Naive thymus-derived CD4-positive, alpha-beta T cell (primary cell): ENCODE measurements at regions not wholly inside any gene's neighbourhood (a gene's known extent, or its start where the extent isn't known, plus 50 kb on each side); places are given as distances from the start of the nearest gene placed in this dataset.

Experiments
- ATAC-seq: fragments of 150-1000 bp; cut with Tn5 transposase; 2 replicates; pipeline ENCODE4 v1.10.0; 2021; ENCODE audit warnings: mild to moderate bottlenecking, moderate library complexity
- CTCF ChIA-PET: fragments of 350-600 bp; sonication (Branson Sonifier 250); formaldehyde crosslinking; loops from one replicate; lab custom pipeline; 2021; ENCODE audit warnings: antibody characterized with exemption; lab: Charles Lee
- POLR2A ChIA-PET: fragments of 350-600 bp; sonication (Branson Sonifier 250); formaldehyde crosslinking; loops from one replicate; lab custom pipeline; 2021; ENCODE audit warnings: antibody characterized with exemption, inconsistent platforms; lab: Charles Lee
- DNase-seq, 9 donors: peaks; one replicate each; pipeline versions ENCODE4 v3.0.0 to v3.0.0-alpha.2; 2020 to 2022; ENCODE audit warnings: mixed read lengths in 1 of 9
- H3K27ac ChIP-seq: one replicate; pipeline ENCODE4 v1.7.0; 2013; ENCODE audit warnings: mild to moderate bottlenecking, low read depth, low read length, moderate library complexity
- H3K27me3 ChIP-seq, 2 donors: one replicate each; pipeline ENCODE4 v1.7.0; 2013; ENCODE audit warnings: low read length in 2 of 2, mild to moderate bottlenecking in 2 of 2, moderate library complexity in 2 of 2; ENCODE audit not compliant: control insufficient read depth in 2 of 2, insufficient read depth in 2 of 2
- H3K36me3 ChIP-seq, 3 experiments: 1 replicate in 2 of 3; 2 replicates in 1 of 3; pipeline ENCODE4 v1.7.0; 2013; ENCODE audit warnings: low read length in 3 of 3, mild to moderate bottlenecking in 3 of 3, moderate library complexity in 1 of 3; ENCODE audit not compliant: insufficient read depth in 3 of 3, control insufficient read depth in 2 of 3
- H3K4me1 ChIP-seq, 2 donors: one replicate each; pipeline ENCODE4 v1.7.0; 2013; ENCODE audit warnings: low read length in 2 of 2, mild to moderate bottlenecking in 2 of 2, moderate library complexity in 1 of 2; ENCODE audit not compliant: control insufficient read depth in 2 of 2, insufficient read depth in 2 of 2
- H3K4me3 ChIP-seq: 2 replicates; pipeline ENCODE4 v1.7.0; 2013; ENCODE audit warnings: mild to moderate bottlenecking, low read length
- H3K9me3 ChIP-seq, 3 experiments: 1 replicate in 2 of 3; 2 replicates in 1 of 3; pipeline ENCODE4 v1.7.0; 2013; ENCODE audit warnings: low read length in 3 of 3; ENCODE audit not compliant: control insufficient read depth in 2 of 3
- H3K27ac Mint-ChIP-seq, 9 donors: one replicate each; pipeline ENCODE4 v1.8.0; 2020 to 2022; ENCODE audit warnings: mixed read lengths in 9 of 9, mild to moderate bottlenecking in 8 of 9, moderate library complexity in 5 of 9, inconsistent platforms in 2 of 9
- H3K27me3 Mint-ChIP-seq, 5 donors: one replicate each; pipeline ENCODE4 v1.8.0; 2021 to 2022; ENCODE audit warnings: mixed read lengths in 5 of 5, mild to moderate bottlenecking in 1 of 5
- H3K36me3 Mint-ChIP-seq, 5 donors: one replicate each; pipeline ENCODE4 v1.8.0; 2020 to 2022; ENCODE audit warnings: mixed read lengths in 5 of 5, mild to moderate bottlenecking in 3 of 5, inconsistent platforms in 1 of 5
- H3K4me1 Mint-ChIP-seq, 7 donors: one replicate each; pipeline ENCODE4 v1.8.0; 2020 to 2022; ENCODE audit warnings: mixed read lengths in 7 of 7, mild to moderate bottlenecking in 3 of 7, inconsistent platforms in 1 of 7
- H3K4me3 Mint-ChIP-seq, 10 donors: one replicate each; pipeline ENCODE4 v1.8.0; 2020 to 2022; ENCODE audit warnings: mild to moderate bottlenecking in 10 of 10, mixed read lengths in 10 of 10, moderate library complexity in 6 of 10, inconsistent platforms in 2 of 10
- H3K9me3 Mint-ChIP-seq, 11 donors: one replicate each; pipeline ENCODE4 v1.8.0; 2020 to 2022; ENCODE audit warnings: mixed read lengths in 11 of 11, mild to moderate bottlenecking in 4 of 11, inconsistent platforms in 1 of 11, moderate library complexity in 1 of 11
- intact Hi-C, 2 donors: fragments of 100-400 bp; cut with micrococcal nuclease; formaldehyde crosslinking; loops; one replicate each; pipeline ENCODE4 v1.15.1; 2023

DNA sequence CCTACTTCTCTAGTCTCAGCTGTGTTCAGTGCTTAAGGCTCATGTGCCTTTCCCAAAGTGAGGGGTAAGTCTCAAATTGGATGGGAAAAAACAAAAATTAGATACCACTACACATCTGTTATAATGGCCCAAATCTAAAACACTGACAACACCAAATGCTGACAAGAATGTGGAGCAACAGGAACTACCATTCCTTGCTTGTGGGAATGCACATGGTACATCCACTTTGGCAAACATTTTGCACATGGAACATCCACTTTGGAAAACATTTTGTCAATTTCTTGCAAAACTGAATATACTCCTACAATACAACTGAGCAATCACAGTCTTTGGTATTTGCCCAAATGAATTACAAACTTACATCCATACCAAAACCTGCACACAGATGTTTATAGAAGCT lies 109.3 kb downstream of the TENT5A start:
- Mint-ChIP-seq H3K9me3 (peaks cover 0 to 10% (median 4%) of the 10 kb centered on the region in 11 donors), H3K4me3 (no peak overlapping the region), H3K4me1 (no peaks in the 10 kb centered on the region), H3K27ac (no peak overlapping the region), H3K36me3 (no peaks in the 10 kb centered on the region), H3K27me3 (peaks cover 0 to 7% (median 0%) of the 10 kb centered on the region in 5 donors)
- no peak overlapping the region for H3K27ac ChIP-seq
- intact Hi-C loops, result no loop called here
- H3K36me3 ChIP-seq, result no peaks in the 10 kb centered on the region
- ATAC-seq (no peak), DNase-seq (no peak)
- H3K4me3 ChIP-seq, result no peak overlapping the region
- POLR2A ChIA-PET, result no interaction called here
- no peaks in the 10 kb centered on the region for H3K4me1 ChIP-seq
- CTCF ChIA-PET, result no interaction called here
- no peaks in the 10 kb centered on the region for H3K9me3 ChIP-seq
- no peaks in the 10 kb centered on the region for H3K27me3 ChIP-seq

DNA sequence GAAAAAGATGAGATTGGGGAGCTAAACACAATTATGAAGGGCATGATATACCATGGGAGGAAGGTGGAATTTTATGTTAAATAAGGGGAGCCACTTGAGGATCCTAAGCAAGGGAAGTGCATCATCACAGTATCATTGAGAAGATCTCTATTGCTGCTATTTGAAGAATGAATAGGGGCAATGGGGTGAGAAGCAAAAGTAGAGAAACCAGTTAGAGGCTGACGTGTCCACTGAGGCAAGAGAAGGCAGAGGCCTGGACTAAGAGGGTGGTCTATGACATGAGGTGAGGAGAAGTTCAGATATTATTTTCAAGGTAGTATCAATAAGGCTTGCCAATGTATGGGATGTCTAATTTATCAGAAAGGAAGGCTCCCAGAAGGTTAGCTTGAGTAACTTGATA lies 111.6 kb downstream of the TENT5A start:
- DNase-seq (no peak), ATAC-seq (no peak)
- H3K36me3 Mint-ChIP-seq, result no peaks in the 10 kb centered on the region
- no peak overlapping the region for H3K27ac ChIP-seq
- ChIA-PET CTCF (no interaction called here), POLR2A (no interaction called here)
- H3K4me1 ChIP-seq, result no peaks in the 10 kb centered on the region
- no peak overlapping the region for H3K27ac Mint-ChIP-seq
- H3K4me1 Mint-ChIP-seq, result no peaks in the 10 kb centered on the region
- H3K36me3 ChIP-seq, result no peaks in the 10 kb centered on the region
- no peak overlapping the region for H3K4me3 Mint-ChIP-seq
- no peak overlapping the region for H3K4me3 ChIP-seq
- intact Hi-C loops, result no loop called here
- peaks cover 0 to 7% (median 0%) of the 10 kb centered on the region in 5 donors for H3K27me3 Mint-ChIP-seq
- H3K27me3 ChIP-seq, result no peaks in the 10 kb centered on the region
- H3K9me3 Mint-ChIP-seq, result peaks cover 0 to 10% (median 4%) of the 10 kb centered on the region in 11 donors
- H3K9me3 ChIP-seq, result no peaks in the 10 kb centered on the region

DNA sequence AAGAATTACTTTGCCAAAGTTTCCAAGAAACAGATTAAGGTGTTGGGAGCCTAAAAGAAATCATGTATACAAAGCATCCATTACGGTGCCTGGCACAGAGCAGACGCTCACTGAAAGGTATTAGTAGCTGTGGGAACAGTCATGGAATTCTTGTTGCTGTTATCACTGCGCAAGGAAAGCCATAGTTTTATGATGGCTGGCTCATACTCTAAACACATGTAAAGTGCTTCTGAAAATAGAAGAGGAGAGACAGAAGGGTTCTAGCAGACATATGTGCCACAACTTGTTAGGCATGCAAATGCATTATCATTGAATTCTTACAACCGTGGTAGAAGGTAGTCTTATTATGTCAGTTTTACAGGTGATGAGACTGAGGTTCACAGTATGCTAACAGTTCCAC lies 112.4 kb downstream of the TENT5A start:
- no peak overlapping the region for H3K27ac Mint-ChIP-seq
- H3K9me3 Mint-ChIP-seq, result peaks cover 0 to 11% (median 4%) of the 10 kb centered on the region in 11 donors
- H3K27me3 Mint-ChIP-seq, result peaks cover 0 to 7% (median 0%) of the 10 kb centered on the region in 5 donors
- H3K4me1 ChIP-seq, result no peaks in the 10 kb centered on the region
- H3K27ac ChIP-seq, result no peak overlapping the region
- H3K36me3 Mint-ChIP-seq, result no peaks in the 10 kb centered on the region
- ATAC-seq (no peak), DNase-seq (no peak)
- H3K4me3 Mint-ChIP-seq, result no peak overlapping the region
- POLR2A ChIA-PET, result no interaction called here
- H3K27me3 ChIP-seq, result no peaks in the 10 kb centered on the region
- H3K4me1 Mint-ChIP-seq, result no peaks in the 10 kb centered on the region
- no peaks in the 10 kb centered on the region for H3K9me3 ChIP-seq
- CTCF ChIA-PET, result no interaction called here
- intact Hi-C loops, result no loop called here
- H3K4me3 ChIP-seq, result no peak overlapping the region
- H3K36me3 ChIP-seq, result no peaks in the 10 kb centered on the region

DNA sequence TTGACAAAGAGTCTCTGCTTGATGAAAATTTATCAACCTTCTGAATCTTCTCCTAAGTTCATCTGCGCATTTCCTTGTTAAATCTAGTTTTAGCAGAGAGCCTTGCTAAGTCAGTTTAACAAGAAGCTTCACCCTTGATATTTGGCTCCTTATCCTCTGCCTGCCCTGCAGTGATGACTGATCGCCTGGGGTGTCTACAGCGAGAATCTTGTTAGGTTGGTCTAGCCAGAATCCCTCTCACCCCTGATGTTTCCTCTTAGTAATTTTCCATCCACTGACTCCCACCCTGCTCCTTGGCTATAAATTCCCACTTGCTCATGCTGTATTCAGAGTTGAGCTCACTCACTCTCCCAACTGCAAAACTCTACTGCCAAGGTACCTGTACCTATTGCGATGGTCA lies 114.1 kb downstream of the TENT5A start:
- POLR2A ChIA-PET, result no interaction called here
- Mint-ChIP-seq H3K9me3 (peaks cover 0 to 11% (median 4%) of the 10 kb centered on the region in 11 donors), H3K4me1 (no peaks in the 10 kb centered on the region), H3K27ac (no peak overlapping the region), H3K4me3 (no peak overlapping the region), H3K36me3 (no peaks in the 10 kb centered on the region), H3K27me3 (peaks cover 0 to 7% (median 0%) of the 10 kb centered on the region in 5 donors)
- Histone ChIP-seq H3K4me1 (no peaks in the 10 kb centered on the region), H3K9me3 (no peaks in the 10 kb centered on the region), H3K27me3 (no peaks in the 10 kb centered on the region), H3K4me3 (no peak overlapping the region), H3K27ac (no peak overlapping the region), H3K36me3 (no peaks in the 10 kb centered on the region)
- intact Hi-C loops, result no loop called here
- CTCF ChIA-PET, result no interaction called here
- ATAC-seq (no peak), DNase-seq (no peak)

DNA sequence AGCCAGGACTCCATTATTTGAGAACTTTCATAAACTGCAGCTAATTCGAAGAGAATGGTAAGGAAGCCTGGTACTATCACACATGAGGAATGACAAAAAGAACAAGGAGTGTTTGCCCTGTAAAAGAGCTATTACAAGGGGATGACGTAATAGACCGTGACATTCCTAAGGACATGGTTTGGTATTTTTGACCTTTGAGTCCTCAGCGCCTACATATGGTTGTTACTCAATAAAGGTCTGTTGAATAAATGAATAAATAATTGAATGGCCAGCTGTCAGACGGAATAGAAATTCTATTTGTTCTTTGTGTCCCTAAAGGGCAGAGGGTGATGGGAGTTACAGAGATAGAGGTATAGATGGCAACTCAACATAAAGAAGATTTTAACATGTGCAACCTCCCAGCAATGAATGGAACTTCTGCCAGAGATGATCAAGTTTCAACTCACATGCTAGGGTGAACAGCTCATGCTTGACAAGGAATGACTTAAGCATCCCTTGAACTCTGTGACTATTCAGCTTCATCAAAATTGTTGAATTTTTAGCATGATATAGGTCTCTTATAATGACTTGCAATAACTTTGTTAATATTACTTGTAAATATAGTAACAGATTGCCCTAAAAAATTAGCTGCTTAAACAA lies 115.4 kb downstream of the TENT5A start:
- no peaks in the 10 kb centered on the region for H3K27me3 ChIP-seq
- DNase-seq, result no peak
- no peak overlapping the region for H3K27ac ChIP-seq
- Mint-ChIP-seq H3K4me3 (no peak overlapping the region), H3K4me1 (no peaks in the 10 kb centered on the region), H3K36me3 (no peaks in the 10 kb centered on the region), H3K9me3 (peaks cover 0 to 18% (median 4%) of the 10 kb centered on the region in 11 donors), H3K27ac (no peak overlapping the region), H3K27me3 (peaks cover 0 to 7% (median 0%) of the 10 kb centered on the region in 5 donors)
- no peak overlapping the region for H3K4me3 ChIP-seq
- no peaks in the 10 kb centered on the region for H3K9me3 ChIP-seq
- CTCF ChIA-PET, result no interaction called here
- H3K4me1 ChIP-seq, result no peaks in the 10 kb centered on the region
- POLR2A ChIA-PET, result no interaction called here
- intact Hi-C loops, result no loop called here
- H3K36me3 ChIP-seq, result no peaks in the 10 kb centered on the region
- ATAC-seq, result no peak

DNA sequence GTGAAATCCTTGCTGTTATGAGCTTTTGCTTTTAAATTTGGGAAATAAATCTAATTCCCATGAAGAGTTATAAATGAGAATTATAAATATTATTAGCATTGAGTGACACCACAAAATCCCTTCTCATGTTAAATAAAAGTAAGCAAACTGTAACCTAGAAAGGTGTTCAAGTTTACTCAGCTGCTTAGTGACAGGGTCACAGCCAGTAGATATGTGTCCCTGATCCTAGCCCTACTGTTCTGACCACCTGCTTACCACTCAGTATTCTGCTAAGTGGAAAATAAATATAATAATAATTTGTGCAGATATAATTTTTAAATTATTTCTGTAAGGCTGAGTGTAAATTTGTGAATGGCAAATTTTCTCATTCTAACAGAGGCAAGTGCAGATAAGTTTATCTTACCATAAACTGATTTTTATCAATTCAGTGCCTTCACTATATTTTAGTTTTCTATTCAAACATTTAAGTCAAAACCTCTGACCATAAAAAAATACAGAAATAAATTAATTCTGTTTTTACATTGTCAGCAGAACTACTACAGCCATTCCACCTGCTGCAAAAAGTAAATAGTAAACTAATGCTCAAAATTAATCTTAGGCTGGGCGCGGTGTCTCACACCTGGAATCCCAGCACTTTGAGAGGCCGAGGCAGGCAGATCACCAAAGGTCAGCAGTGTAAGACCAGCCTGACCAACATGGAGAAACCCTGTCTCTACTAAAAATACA lies 118.2 kb downstream of the TENT5A start:
- Mint-ChIP-seq H3K36me3 (peaks cover 0 to 4% (median 0%) of the 10 kb centered on the region in 5 donors), H3K4me3 (no peak overlapping the region), H3K9me3 (peaks cover 2 to 39% (median 10%) of the 10 kb centered on the region in 11 donors), H3K4me1 (no peaks in the 10 kb centered on the region), H3K27me3 (no peaks in the 10 kb centered on the region), H3K27ac (no peak overlapping the region)
- Histone ChIP-seq H3K27me3 (no peaks in the 10 kb centered on the region), H3K27ac (no peak overlapping the region), H3K4me1 (no peaks in the 10 kb centered on the region), H3K4me3 (no peak overlapping the region), H3K9me3 (peaks cover 0 to 6% (median 0%) of the 10 kb centered on the region in 3 experiments), H3K36me3 (no peaks in the 10 kb centered on the region)
- CTCF ChIA-PET, result no interaction called here
- POLR2A ChIA-PET, result no interaction called here
- intact Hi-C loops, result no loop called here
- DNase-seq (no peak), ATAC-seq (no peak)

DNA sequence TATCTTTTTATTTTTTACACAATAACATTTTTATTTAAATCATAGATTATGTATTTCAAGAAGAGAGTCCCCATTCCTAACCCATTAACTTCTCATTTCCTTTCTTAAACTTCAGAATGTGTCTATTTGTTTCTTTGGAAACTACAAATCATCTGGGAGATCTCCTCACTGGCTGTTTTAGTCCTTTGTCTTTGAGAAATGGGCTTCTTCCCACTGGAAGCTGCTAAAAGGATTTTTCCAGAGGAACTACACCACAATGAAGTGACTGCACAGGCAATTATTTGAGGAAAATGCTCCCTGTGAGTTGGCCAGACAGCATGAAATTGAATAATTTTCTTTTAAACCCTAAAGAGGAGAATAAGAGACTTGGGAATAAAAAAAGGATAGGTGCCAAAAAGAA lies 119.1 kb downstream of the TENT5A start:
- Histone ChIP-seq H3K4me3 (no peak overlapping the region), H3K27ac (no peak overlapping the region), H3K4me1 (no peaks in the 10 kb centered on the region), H3K36me3 (no peaks in the 10 kb centered on the region), H3K27me3 (no peaks in the 10 kb centered on the region), H3K9me3 (peaks cover 0 to 6% (median 0%) of the 10 kb centered on the region in 3 experiments)
- H3K4me3 Mint-ChIP-seq, result no peak overlapping the region
- H3K27ac Mint-ChIP-seq, result no peak overlapping the region
- H3K27me3 Mint-ChIP-seq, result no peaks in the 10 kb centered on the region
- ChIA-PET POLR2A (no interaction called here), CTCF (no interaction called here)
- peaks cover 0 to 4% (median 0%) of the 10 kb centered on the region in 5 donors for H3K36me3 Mint-ChIP-seq
- DNase-seq, result no peak
- H3K4me1 Mint-ChIP-seq, result no peaks in the 10 kb centered on the region
- no peak for ATAC-seq
- peaks cover 2 to 39% (median 10%) of the 10 kb centered on the region in 11 donors for H3K9me3 Mint-ChIP-seq
- intact Hi-C loops, result no loop called here
